AG09309 (cell line): ENCODE measurements at regions not wholly inside any gene's neighbourhood (a gene's known extent, or its start where the extent isn't known, plus 50 kb on each side); places are given as distances from the start of the nearest gene placed in this dataset.

Experiments
- DNase-seq: peaks from one replicate; pipeline ENCODE4 v3.0.0-alpha.2; 2010; ENCODE audit warnings: low read depth
- H3K4me3 ChIP-seq: 2 replicates; pipeline ENCODE4 v1.5.1; 2011; ENCODE audit warnings: mild to moderate bottlenecking, low read depth, low read length, moderate library complexity; ENCODE audit not compliant: control insufficient read depth
- TF ChIP-seq, protein P1 (sequence below): IDR thresholded peaks from 2 replicates; pipeline ENCODE4 v1.5.1; 2011; ENCODE audit warnings: mild to moderate bottlenecking, low read depth, low read length, inconsistent platforms; ENCODE audit not compliant: insufficient read depth, control insufficient read depth; ENCODE audit errors: missing control alignments

GRCh38 chr10:126849646-126850045 lies 55.6 kb upstream of the DOCK1 start:
- no peak overlapping the region for H3K4me3 ChIP-seq
- TF ChIP-seq, protein P1, sequence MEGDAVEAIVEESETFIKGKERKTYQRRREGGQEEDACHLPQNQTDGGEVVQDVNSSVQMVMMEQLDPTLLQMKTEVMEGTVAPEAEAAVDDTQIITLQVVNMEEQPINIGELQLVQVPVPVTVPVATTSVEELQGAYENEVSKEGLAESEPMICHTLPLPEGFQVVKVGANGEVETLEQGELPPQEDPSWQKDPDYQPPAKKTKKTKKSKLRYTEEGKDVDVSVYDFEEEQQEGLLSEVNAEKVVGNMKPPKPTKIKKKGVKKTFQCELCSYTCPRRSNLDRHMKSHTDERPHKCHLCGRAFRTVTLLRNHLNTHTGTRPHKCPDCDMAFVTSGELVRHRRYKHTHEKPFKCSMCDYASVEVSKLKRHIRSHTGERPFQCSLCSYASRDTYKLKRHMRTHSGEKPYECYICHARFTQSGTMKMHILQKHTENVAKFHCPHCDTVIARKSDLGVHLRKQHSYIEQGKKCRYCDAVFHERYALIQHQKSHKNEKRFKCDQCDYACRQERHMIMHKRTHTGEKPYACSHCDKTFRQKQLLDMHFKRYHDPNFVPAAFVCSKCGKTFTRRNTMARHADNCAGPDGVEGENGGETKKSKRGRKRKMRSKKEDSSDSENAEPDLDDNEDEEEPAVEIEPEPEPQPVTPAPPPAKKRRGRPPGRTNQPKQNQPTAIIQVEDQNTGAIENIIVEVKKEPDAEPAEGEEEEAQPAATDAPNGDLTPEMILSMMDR: no peak
- no peak for DNase-seq

DNA sequence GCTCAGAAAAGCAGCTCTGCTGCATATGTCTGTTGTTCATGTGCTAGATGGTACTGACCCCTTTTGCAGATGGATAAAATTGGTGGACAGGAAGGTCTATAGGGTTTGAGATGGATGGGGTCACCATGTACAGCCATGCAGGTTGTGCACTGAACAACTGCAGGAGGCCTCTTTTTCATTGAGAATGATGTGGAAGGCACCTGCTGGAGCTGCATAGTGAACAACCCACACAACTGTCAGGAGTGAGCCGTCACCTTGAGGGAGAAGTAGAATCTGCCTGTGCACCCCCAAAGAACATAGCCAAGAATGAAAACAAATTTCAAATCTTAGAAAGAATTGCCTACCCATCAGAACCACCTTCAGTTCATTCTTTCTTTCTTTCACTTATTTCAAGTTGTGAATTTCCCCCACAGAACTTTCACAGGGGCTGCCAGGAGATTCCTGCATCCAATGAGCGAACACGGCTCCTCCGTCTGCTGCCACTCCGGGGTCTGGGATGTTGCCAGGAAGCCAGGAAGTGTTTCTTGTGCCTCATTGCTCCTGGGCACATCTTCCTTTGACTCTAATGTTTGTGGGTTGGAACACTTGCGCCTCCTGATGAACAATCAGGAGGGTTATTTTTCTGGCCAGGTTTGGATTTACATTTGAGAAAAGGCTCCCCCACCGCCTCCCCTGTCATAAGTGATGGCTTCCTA lies 53.7 kb upstream of the DOCK1 start:
- no peak overlapping the region for H3K4me3 ChIP-seq
- DNase-seq: no peak
- TF ChIP-seq, protein P1: no peak

GRCh38 chr10:126854726-126855495 lies 50.3 kb upstream of the DOCK1 start:
- no peak overlapping the region for H3K4me3 ChIP-seq
- DNase-seq: no peak
- TF ChIP-seq, protein P1: no peak
